HG02588 (cell line): ENCODE measurements at regions not wholly inside any gene's neighbourhood (a gene's known extent, or its start where the extent isn't known, plus 50 kb on each side); places are given as distances from the start of the nearest gene placed in this dataset.
A peak's percentile ranks its signal among the peaks of the same experiment; 100 is the strongest.

Experiments
- ATAC-seq: cut with Tn5 transposase; IDR thresholded peaks from one replicate; pipeline ENCODE4 v1.9.1; 2021; ENCODE audit warnings: mild to moderate bottlenecking, moderate library complexity; ENCODE audit not compliant: unreplicated experiment

- no peak for ATAC-seq
Observed at GRCh38 chr10:78291722-78292121, 258.1 kb downstream of the RPS24 start.

GRCh38 chr10:78292250-78292981 lies 258.8 kb downstream of the RPS24 start:
- ATAC-seq: no peak

- no peak for ATAC-seq
Observed at GRCh38 chr10:78292982-78293865, 259.6 kb downstream of the RPS24 start.

GRCh38 chr10:78295242-78295641 lies 261.6 kb downstream of the RPS24 start:
- no peak for ATAC-seq

- ATAC-seq: no peak
Observed at GRCh38 chr10:78296785-78297184, 263.1 kb downstream of the RPS24 start.

- ATAC-seq: no peak
Observed at GRCh38 chr10:78297997-78298396, 264.3 kb downstream of the RPS24 start.

- no peak for ATAC-seq
Observed at GRCh38 chr10:78298835-78299234, 265.2 kb downstream of the RPS24 start.

GRCh38 chr10:78299851-78300468 lies 266.3 kb downstream of the RPS24 start:
- no peak for ATAC-seq

- no peak for ATAC-seq
Observed at GRCh38 chr10:78300526-78300925, 266.9 kb downstream of the RPS24 start.

GRCh38 chr10:78301481-78301880 lies 267.8 kb downstream of the RPS24 start:
- ATAC-seq: no peak

GRCh38 chr10:78301891-78302738 lies 268.5 kb downstream of the RPS24 start:
- ATAC-seq: no peak

GRCh38 chr10:78302739-78302988 lies 269.0 kb downstream of the RPS24 start:
- no peak for ATAC-seq

GRCh38 chr10:78302989-78303854 lies 269.6 kb downstream of the RPS24 start:
- ATAC-seq: peak; percentile 89

GRCh38 chr10:78304091-78305045 lies 270.7 kb downstream of the RPS24 start:
- no peak for ATAC-seq

- ATAC-seq: no peak
Observed at GRCh38 chr10:78305311-78305710, 271.6 kb downstream of the RPS24 start.

- no peak for ATAC-seq
Observed at GRCh38 chr10:78306358-78306757, 272.7 kb downstream of the RPS24 start.

GRCh38 chr10:78307576-78307975 lies 273.9 kb downstream of the RPS24 start:
- ATAC-seq: no peak

GRCh38 chr10:78309536-78310237 lies 276.0 kb downstream of the RPS24 start:
- ATAC-seq: no peak
